ENCODE measurements at regions not wholly inside any gene's neighbourhood (a gene's known extent, or its start where the extent isn't known, plus 50 kb on each side); places are given as distances from the start of the nearest gene placed in this dataset.

DNA sequence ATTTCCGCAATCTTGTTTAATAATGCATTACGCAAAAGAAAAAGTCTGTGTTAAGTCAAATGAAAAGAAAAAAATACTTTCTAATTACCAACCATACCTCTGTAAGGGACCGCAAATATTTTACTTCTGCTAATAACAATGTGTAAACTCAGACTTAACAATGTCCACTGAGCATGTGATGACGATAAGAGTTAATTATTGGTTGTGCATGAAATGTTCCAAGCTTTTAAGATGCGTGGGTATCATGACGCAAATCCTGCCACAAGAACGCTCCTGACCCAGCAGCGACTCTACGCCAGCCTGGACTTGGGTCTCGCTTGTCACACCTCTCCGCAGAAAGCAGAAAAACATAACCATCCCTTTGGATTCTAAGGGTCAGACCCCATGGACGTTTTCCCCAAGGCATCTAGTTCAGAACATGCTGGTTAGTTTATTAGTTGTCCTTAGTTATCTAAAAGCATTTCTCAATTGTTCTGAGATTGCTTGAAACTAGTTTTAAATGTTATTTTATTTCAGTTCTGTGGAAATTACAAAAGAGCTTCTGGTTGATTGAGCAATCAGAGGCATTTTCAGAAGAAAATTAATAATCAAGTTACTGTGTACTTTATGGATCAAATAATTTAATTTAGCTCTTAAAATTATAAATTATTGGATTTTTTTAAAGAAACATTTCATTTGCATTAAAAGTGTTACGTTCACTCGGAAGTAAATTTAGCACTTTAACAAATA lies 779.9 kb upstream of the ARGLU1 start:
- TF ChIP-seq POLR2A (IDR thresholded peaks at IDR 0.05; ENCODE audit: low read depth, low read length) (no peak), EZH2 (IDR thresholded peaks at IDR 0.05; ENCODE audit: borderline replicate concordance, low read depth, low read length, severe bottlenecking) (no peak), JUN (IDR thresholded peaks at IDR 0.05; ENCODE audit: borderline replicate concordance, insufficient read depth, insufficient read length, low read depth) (no peak), POLR2AphosphoS5 (IDR thresholded peaks at IDR 0.05; ENCODE audit: insufficient read depth, low read depth, low read length) (no peak), FOS (IDR thresholded peaks at IDR 0.05; ENCODE audit: borderline replicate concordance, insufficient read depth, low read length) (no peak), MAX (IDR thresholded peaks at IDR 0.05; ENCODE audit: insufficient read depth, insufficient read length) (no peak), GATA2 (IDR thresholded peaks at IDR 0.05; ENCODE audit: insufficient read depth, insufficient read length, low read depth, low read length) (no peak), CTCF (IDR thresholded peaks at IDR 0.05; ENCODE audit: extremely low read depth in 1 of 2, insufficient read depth in 1 of 2, low read depth in 1 of 2, low read length in 2 of 2) (no peak), MYC (IDR thresholded peaks at IDR 0.05; ENCODE audit: low read depth, low read length) (no peak)
- H3K9me1 ChIP-seq (replicated peaks; ENCODE audit: control insufficient read depth, extremely low read depth, insufficient read depth, low read length): no peaks in the 10 kb centered on the region
- no peaks in the 10 kb centered on the region for H3K36me3 ChIP-seq (ENCODE audit: control insufficient read depth in 2 of 2, extremely low read depth in 1 of 2, insufficient read depth in 2 of 2, low read length in 2 of 2)
- H3K27me3 ChIP-seq (ENCODE audit: control insufficient read depth in 2 of 2, insufficient read depth in 2 of 2, low read length in 2 of 2): no peaks in the 10 kb centered on the region
- H3K4me1 ChIP-seq (ENCODE audit: control insufficient read depth, extremely low read depth, insufficient read depth, low read length): no peaks in the 10 kb centered on the region
- no peaks in the 10 kb centered on the region for H3K79me2 ChIP-seq (ENCODE audit: control insufficient read depth, insufficient read depth, low read length)
- H3K27ac ChIP-seq (ENCODE audit: insufficient read depth, low read depth, low read length): no peak overlapping the region
- ChIA-PET CTCF (no interaction called here), POLR2A (no interaction called here)
- intact Hi-C loops (cut with micrococcal nuclease): no loop called here
- no peak overlapping the region for H3K9ac ChIP-seq (replicated peaks; ENCODE audit: extremely low read depth, insufficient read depth, low read length)
- no peak overlapping the region for H2AFZ ChIP-seq (ENCODE audit: low read depth, low read length)
- no peaks in the 10 kb centered on the region for H4K20me1 ChIP-seq (replicated peaks; ENCODE audit: control insufficient read depth, extremely low read depth, insufficient read depth, low read length)
- no peak for DNase-seq (ENCODE audit: low read depth, low spot score)
- H3K9me3 ChIP-seq (replicated peaks; ENCODE audit: control insufficient read depth, insufficient read depth, low read length): no peaks in the 10 kb centered on the region
- no TSS peak for BruUV-seq (replicated peaks)
- no peak for FAIRE-seq
- dilution Hi-C loops (cut with MboI; ENCODE audit: extremely low pct_ligation_motif_present, low sequenced_read_pairs): no loop called here
- no peak overlapping the region for H3K4me2 ChIP-seq (ENCODE audit: insufficient read depth, low read length)
- no peak overlapping the region for H3K4me3 ChIP-seq (replicated peaks in 1 of 3; ENCODE audit: insufficient read depth in 1 of 3, low read depth in 1 of 3, low read length in 3 of 3)
